CD4-positive, CD25-positive, alpha-beta regulatory T cell (primary cell): ENCODE measurements at regions not wholly inside any gene's neighbourhood (a gene's known extent, or its start where the extent isn't known, plus 50 kb on each side); places are given as distances from the start of the nearest gene placed in this dataset.

Experiments used
- ATAC-seq, 2 donors: fragments of 150-1000 bp; cut with Tn5 transposase; one replicate each; pipeline ENCODE4 v1.10.0; 2021; ENCODE audit warnings: low read depth in 2 of 2, moderate number of reproducible peaks in 2 of 2, moderate library complexity in 1 of 2
- DNase-seq, 3 donors: peaks; one replicate each; pipeline versions ENCODE4 v3.0.0 to v3.0.0-alpha.2; 2012 to 2022; ENCODE audit warnings: mixed read lengths in 1 of 3
- H3K27ac ChIP-seq: one replicate; pipeline ENCODE4 v1.7.0; 2013; ENCODE audit warnings: mild to moderate bottlenecking, low read length; ENCODE audit not compliant: insufficient read depth, poor library complexity, severe bottlenecking
- H3K27me3 ChIP-seq: one replicate; pipeline ENCODE4 v1.7.0; 2013; ENCODE audit warnings: low read length; ENCODE audit not compliant: control insufficient read depth, insufficient read depth
- H3K36me3 ChIP-seq: one replicate; pipeline ENCODE4 v1.7.0; 2013; ENCODE audit warnings: mild to moderate bottlenecking, low read length, moderate library complexity; ENCODE audit not compliant: control insufficient read depth, insufficient read depth
- H3K4me1 ChIP-seq: 2 replicates; pipeline ENCODE4 v1.7.0; 2013; ENCODE audit warnings: mild to moderate bottlenecking, low read length; ENCODE audit not compliant: insufficient read depth, control insufficient read depth, poor library complexity, severe bottlenecking
- H3K4me3 ChIP-seq: one replicate; pipeline ENCODE4 v1.7.0; 2013; ENCODE audit warnings: low read depth, mild to moderate bottlenecking, low read length, moderate library complexity
- H3K9me3 ChIP-seq, 2 experiments: 1 replicate in 1 of 2; 2 replicates in 1 of 2; pipeline ENCODE4 v1.7.0; 2013; ENCODE audit warnings: low read length in 2 of 2, mild to moderate bottlenecking in 1 of 2, moderate library complexity in 1 of 2; ENCODE audit not compliant: control insufficient read depth in 2 of 2
- H3K27ac Mint-ChIP-seq, 3 donors: one replicate each; pipeline ENCODE4 v1.8.0; 2020 to 2022; ENCODE audit warnings: mild to moderate bottlenecking in 3 of 3, mixed read lengths in 3 of 3, moderate library complexity in 2 of 3
- H3K27me3 Mint-ChIP-seq: one replicate; pipeline ENCODE4 v1.8.0; 2022; ENCODE audit warnings: mild to moderate bottlenecking, mixed read lengths
- H3K36me3 Mint-ChIP-seq: one replicate; pipeline ENCODE4 v1.8.0; 2020; ENCODE audit warnings: mixed read lengths
- H3K4me1 Mint-ChIP-seq, 4 donors: one replicate each; pipeline ENCODE4 v1.8.0; 2020 to 2022; ENCODE audit warnings: mixed read lengths in 4 of 4, mild to moderate bottlenecking in 1 of 4
- H3K4me3 Mint-ChIP-seq, 4 donors: one replicate each; pipeline ENCODE4 v1.8.0; 2020 to 2022; ENCODE audit warnings: mild to moderate bottlenecking in 4 of 4, mixed read lengths in 4 of 4, moderate library complexity in 3 of 4
- H3K9me3 Mint-ChIP-seq, 7 donors: one replicate each; pipeline ENCODE4 v1.8.0; 2020 to 2022; ENCODE audit warnings: mixed read lengths in 7 of 7, mild to moderate bottlenecking in 3 of 7, moderate library complexity in 2 of 7

DNA sequence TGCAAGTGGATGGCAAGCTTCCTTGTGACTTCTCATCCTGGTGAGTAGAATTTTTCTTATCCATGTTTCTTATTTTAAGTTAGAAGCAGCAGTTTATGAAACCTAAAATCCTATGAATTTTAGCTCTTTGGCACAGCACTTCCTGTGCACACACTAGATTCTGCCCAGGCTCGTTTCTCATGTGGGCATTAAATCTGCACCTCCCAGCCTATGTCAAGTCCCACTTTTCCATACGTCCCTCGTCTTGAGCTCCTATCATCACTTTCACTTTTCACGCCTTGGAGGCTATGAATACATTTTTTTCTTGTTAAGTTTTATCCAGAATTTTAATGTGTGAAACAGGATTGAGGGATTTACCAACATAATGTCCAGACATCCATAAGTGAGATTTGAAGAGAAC lies 142.1 kb downstream of the MRPS6 start:
- peaks cover 0 to 5% (median 0%) of the 10 kb centered on the region in 4 donors for H3K4me1 Mint-ChIP-seq
- Histone ChIP-seq H3K36me3 (no peaks in the 10 kb centered on the region), H3K9me3 (peaks cover 0 to 6% of the 10 kb centered on the region in 2 experiments), H3K27me3 (no peaks in the 10 kb centered on the region), H3K4me1 (no peaks in the 10 kb centered on the region), H3K27ac (no peak overlapping the region), H3K4me3 (no peak overlapping the region)
- ATAC-seq (no peak), DNase-seq (no peak)
- H3K4me3 Mint-ChIP-seq = no peak overlapping the region
- peaks cover 0 to 10% (median 5%) of the 10 kb centered on the region in 7 donors for H3K9me3 Mint-ChIP-seq
- H3K27ac Mint-ChIP-seq = no peak overlapping the region
- peaks cover 6% of the 10 kb centered on the region for H3K27me3 Mint-ChIP-seq
- H3K36me3 Mint-ChIP-seq = no peaks in the 10 kb centered on the region

DNA sequence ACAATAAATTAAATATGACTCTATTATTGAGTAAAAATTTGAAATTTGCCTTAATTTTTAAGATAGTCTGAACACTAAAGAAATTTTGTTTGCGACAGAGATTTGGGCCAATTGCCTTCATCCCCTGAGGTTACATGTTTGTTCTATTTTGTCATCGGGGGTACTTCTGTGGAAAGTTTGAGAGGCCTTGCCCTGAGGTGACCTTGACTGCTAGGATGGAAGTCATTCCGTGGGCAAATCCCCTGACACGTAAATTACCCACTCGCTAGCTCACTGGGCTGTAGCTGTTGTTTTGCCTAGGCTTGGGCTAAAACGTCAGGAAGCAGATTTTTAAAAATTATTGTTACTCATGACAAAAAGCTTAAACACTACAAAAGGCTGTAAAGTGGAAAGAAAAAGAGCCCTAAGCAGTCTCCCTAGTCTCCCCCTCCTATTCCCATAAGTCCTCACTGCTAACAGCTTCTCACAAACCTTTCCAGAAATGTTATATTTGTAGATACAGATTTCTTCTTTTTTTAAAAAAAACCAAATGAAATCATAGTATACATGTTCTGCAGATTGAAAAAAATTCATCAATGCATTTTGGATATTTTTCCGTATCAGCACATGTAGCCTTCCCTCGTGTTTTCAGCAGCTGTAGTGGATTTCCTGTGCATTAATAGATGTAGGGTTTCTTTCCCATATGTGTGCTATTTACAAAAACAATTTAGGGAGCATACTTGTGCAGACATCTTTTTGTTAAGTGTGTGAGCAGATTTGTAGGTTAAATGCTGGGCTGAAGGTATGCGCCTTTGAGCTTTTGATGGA lies 142.7 kb downstream of the MRPS6 start:
- no peaks in the 10 kb centered on the region for H3K4me1 ChIP-seq
- Mint-ChIP-seq H3K4me1 (peaks cover 0 to 5% (median 0%) of the 10 kb centered on the region in 4 donors), H3K36me3 (no peaks in the 10 kb centered on the region), H3K9me3 (peaks cover 0 to 10% (median 5%) of the 10 kb centered on the region in 7 donors), H3K27me3 (peaks cover 6% of the 10 kb centered on the region), H3K4me3 (no peak overlapping the region), H3K27ac (no peak overlapping the region)
- peaks cover 0 to 6% of the 10 kb centered on the region in 2 experiments for H3K9me3 ChIP-seq
- H3K27me3 ChIP-seq = no peaks in the 10 kb centered on the region
- no peaks in the 10 kb centered on the region for H3K36me3 ChIP-seq
- H3K4me3 ChIP-seq = no peak overlapping the region
- no peak for ATAC-seq
- H3K27ac ChIP-seq = no peak overlapping the region
- DNase-seq = no peak

DNA sequence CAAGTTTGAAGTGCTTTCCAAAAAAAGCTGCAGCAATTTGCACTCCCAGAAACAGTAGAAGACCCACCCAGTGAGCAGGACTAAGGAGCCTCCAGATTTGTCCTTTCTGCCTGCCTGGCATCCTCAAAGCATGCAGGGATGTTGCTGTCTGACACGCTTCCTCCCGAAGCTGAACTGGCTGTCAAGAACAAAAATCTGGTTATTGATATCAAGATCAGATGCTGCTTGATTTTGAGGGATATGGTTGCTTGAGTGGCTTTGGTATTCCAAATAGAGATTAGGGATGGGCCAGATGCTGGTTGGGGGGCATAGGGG lies 143.3 kb downstream of the MRPS6 start:
- no peaks in the 10 kb centered on the region for H3K4me1 ChIP-seq
- H3K9me3 ChIP-seq = peaks cover 0 to 6% of the 10 kb centered on the region in 2 experiments
- H3K36me3 ChIP-seq = no peaks in the 10 kb centered on the region
- no peaks in the 10 kb centered on the region for H3K27me3 ChIP-seq
- Mint-ChIP-seq H3K4me3 (no peak overlapping the region), H3K27ac (no peak overlapping the region), H3K9me3 (peaks cover 0 to 10% (median 5%) of the 10 kb centered on the region in 7 donors), H3K4me1 (peaks cover 0 to 1% (median 0%) of the 10 kb centered on the region in 4 donors), H3K27me3 (peaks cover 2% of the 10 kb centered on the region), H3K36me3 (no peaks in the 10 kb centered on the region)
- ATAC-seq (no peak), DNase-seq (no peak)
- H3K27ac ChIP-seq = no peak overlapping the region
- H3K4me3 ChIP-seq = no peak overlapping the region

GRCh38 chr21:34217263-34217662 lies 143.9 kb downstream of the MRPS6 start:
- Histone ChIP-seq H3K4me3 (no peak overlapping the region), H3K9me3 (peaks cover 0 to 6% of the 10 kb centered on the region in 2 experiments), H3K36me3 (no peaks in the 10 kb centered on the region), H3K27ac (no peak overlapping the region), H3K27me3 (no peaks in the 10 kb centered on the region), H3K4me1 (no peaks in the 10 kb centered on the region)
- DNase-seq = no peak
- no peaks in the 10 kb centered on the region for H3K27me3 Mint-ChIP-seq
- H3K4me3 Mint-ChIP-seq = no peak overlapping the region
- peaks cover 0 to 10% (median 5%) of the 10 kb centered on the region in 7 donors for H3K9me3 Mint-ChIP-seq
- no peaks in the 10 kb centered on the region for H3K36me3 Mint-ChIP-seq
- no peaks in the 10 kb centered on the region for H3K4me1 Mint-ChIP-seq
- H3K27ac Mint-ChIP-seq = no peak overlapping the region
- ATAC-seq = no peak

- H3K27me3 Mint-ChIP-seq = no peaks in the 10 kb centered on the region
- H3K27ac Mint-ChIP-seq = peak overlapping the region in 1 of 3 donors; percentile 27
- no peak overlapping the region for H3K4me3 Mint-ChIP-seq
- H3K4me1 Mint-ChIP-seq = no peaks in the 10 kb centered on the region
- Histone ChIP-seq H3K4me1 (no peaks in the 10 kb centered on the region), H3K9me3 (no peaks in the 10 kb centered on the region), H3K4me3 (no peak overlapping the region), H3K27me3 (no peaks in the 10 kb centered on the region), H3K36me3 (no peaks in the 10 kb centered on the region), H3K27ac (no peak overlapping the region)
- DNase-seq = no peak
- ATAC-seq = no peak
- peaks cover 0 to 3% (median 0%) of the 10 kb centered on the region in 7 donors for H3K9me3 Mint-ChIP-seq
- peaks cover 5% of the 10 kb centered on the region for H3K36me3 Mint-ChIP-seq
Observed at GRCh38 chr21:34219334-34220060, 144.3 kb upstream of the KCNE2 start.

DNA sequence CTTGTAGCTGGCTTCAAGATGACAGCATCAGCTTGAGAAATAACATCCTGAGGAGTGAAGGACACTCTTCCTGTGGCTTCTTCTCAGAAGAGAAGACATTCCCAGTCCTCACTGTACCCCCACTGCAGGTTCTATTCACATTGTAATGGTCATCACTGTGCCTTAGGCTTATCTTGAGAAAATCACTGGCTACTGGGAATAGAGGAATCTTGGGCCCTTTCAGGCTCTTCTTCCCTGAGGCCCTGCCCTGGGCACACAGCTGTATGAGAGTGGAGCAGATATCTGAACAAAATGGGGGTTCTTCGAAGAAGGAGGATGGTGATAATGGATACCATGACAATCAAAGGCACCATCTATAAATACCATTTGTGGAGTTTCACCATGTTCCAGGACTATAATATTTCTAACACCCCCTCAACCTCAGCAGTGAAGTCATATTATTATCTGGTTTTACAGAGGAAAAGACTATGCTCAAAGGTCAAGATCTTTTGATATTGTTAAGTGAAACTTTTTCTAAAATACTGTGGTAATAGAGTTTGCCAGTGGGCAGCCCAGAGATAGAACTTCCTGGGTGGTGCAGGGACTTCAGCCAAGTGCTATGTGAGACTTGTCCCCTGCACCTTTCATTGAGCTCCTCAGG lies 143.1 kb upstream of the KCNE2 start:
- H3K27me3 ChIP-seq = no peaks in the 10 kb centered on the region
- no peak for ATAC-seq
- H3K36me3 Mint-ChIP-seq = peaks cover 5% of the 10 kb centered on the region
- H3K27me3 Mint-ChIP-seq = no peaks in the 10 kb centered on the region
- no peak for DNase-seq
- no peak overlapping the region for H3K4me3 ChIP-seq
- H3K27ac ChIP-seq = no peak overlapping the region
- H3K27ac Mint-ChIP-seq = no peak overlapping the region
- H3K9me3 ChIP-seq = no peaks in the 10 kb centered on the region
- no peaks in the 10 kb centered on the region for H3K36me3 ChIP-seq
- H3K9me3 Mint-ChIP-seq = peaks cover 0 to 3% (median 0%) of the 10 kb centered on the region in 7 donors
- no peaks in the 10 kb centered on the region for H3K4me1 ChIP-seq
- H3K4me3 Mint-ChIP-seq = no peak overlapping the region
- H3K4me1 Mint-ChIP-seq = no peaks in the 10 kb centered on the region

GRCh38 chr21:34221331-34222030 lies 142.3 kb upstream of the KCNE2 start:
- Histone ChIP-seq H3K9me3 (no peaks in the 10 kb centered on the region), H3K4me1 (no peaks in the 10 kb centered on the region), H3K4me3 (no peak overlapping the region), H3K36me3 (no peaks in the 10 kb centered on the region), H3K27me3 (no peaks in the 10 kb centered on the region), H3K27ac (no peak overlapping the region)
- Mint-ChIP-seq H3K36me3 (peaks cover 5% of the 10 kb centered on the region), H3K4me3 (no peak overlapping the region), H3K4me1 (no peaks in the 10 kb centered on the region), H3K9me3 (peaks cover 0 to 3% (median 0%) of the 10 kb centered on the region in 7 donors), H3K27ac (no peak overlapping the region), H3K27me3 (no peaks in the 10 kb centered on the region)
- no peak for ATAC-seq
- no peak for DNase-seq
